G401.6 (cell line): ENCODE measurements at regions not wholly inside any gene's neighbourhood (a gene's known extent, or its start where the extent isn't known, plus 50 kb on each side); places are given as distances from the start of the nearest gene placed in this dataset.

Source experiments
- FAIRE-seq: peaks from 2 replicates; lab custom pipeline; 2012; peaks lifted over from hg19 to GRCh38; lab: Jason Lieb, UNC

DNA sequence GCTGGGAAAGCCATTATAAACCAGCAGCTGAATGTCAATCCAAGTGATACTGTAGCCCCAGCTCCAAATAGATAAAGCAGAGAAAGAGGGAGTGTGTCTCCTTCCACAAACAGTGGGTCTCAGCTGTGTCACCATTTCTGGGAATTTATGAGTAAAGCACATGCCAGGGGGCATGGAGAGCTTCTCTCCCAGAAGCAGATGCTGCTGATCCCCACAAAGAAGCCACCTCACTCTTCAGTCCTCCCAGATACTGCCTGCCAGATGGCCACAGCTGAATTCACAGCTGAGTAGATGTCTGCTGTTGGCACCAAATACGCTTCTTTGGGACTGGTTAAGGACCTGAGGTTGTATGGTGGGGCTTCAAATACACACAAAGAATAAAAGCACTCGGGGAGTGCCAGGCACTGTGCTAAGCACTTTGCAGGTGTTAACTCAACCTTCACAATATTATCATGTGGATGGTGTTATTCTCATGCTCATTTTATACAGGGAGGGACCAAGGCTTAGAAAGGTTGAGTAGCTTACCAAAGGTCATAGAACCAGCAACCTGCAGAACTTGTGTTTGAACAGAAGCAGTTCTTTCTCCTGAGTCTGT is 298.3 kb downstream of the CDH11 start:
- FAIRE-seq, result no peak

DNA sequence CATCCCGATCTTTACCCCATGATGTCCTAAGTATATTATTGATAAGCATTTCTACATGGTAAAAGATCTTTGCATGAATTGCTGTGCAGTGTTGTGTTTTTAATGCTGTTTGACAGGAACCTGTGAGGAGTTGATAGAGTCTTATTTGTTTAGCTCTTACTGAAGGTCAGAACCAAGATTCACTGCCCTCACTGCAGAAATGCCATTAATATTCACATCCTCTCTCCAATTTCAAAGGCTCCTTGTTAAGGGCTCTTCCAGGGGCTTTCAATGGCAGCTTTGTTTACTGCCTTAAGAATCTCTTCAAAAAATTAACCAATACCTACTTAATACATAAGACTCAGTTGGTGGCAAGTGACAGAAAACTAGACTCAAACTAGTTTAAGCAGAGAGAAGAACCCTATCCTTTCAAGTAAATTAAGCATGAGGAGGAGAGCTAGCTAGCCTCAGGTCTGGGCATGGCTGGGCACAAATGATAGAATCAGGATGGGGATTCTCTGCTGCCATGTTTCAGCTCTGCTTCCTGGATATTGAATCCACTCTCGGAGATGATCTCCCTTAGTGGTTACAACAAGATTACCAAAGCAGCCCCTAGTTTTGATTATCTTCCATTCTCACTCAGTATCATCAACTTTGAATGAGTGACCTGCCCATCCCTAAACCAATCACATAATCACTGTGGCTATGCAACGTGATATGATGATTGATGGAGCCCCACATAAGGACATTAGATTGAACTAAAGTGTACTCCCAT is 311.8 kb downstream of the CDH11 start:
- FAIRE-seq, result no peak

DNA sequence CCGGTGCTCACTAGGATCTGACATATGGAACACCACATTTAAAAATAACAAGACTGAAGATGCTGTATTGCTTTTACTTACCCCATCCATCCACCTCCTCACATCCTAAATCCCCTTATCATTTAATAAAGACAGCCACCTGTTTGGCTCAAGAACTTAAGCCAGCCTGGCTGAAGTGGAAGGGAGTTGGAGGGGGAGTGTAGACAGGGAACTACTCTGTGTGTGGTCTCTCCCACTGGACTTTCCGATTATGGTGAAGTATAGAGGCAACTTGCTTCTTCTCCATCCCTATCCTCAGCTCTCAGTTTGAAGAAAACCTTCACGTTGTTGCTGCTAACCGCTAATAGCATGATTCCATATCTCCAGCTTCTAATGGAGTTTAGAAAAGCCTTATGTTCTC is 313.4 kb downstream of the CDH11 start:
- FAIRE-seq, result no peak

DNA sequence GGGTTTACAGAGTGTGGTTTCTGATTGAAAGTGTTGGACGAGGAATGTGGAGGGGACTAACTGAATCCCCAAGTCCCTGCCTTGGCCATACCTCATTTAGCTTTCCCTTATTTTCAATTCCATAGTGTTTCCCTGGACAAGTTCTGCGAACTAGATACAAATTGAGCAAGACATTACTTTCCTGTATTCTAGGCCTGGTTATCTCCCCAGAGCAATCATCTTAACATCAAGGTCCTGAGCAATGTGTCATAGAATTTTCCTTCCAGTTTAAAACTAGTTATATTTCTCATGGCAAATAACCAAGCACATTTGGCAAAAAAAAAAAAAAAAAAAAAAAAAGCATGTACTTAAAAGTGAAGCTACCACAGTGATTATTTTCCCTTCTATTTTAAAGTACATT is 330.1 kb downstream of the CDH11 start:
- FAIRE-seq, result no peak

DNA sequence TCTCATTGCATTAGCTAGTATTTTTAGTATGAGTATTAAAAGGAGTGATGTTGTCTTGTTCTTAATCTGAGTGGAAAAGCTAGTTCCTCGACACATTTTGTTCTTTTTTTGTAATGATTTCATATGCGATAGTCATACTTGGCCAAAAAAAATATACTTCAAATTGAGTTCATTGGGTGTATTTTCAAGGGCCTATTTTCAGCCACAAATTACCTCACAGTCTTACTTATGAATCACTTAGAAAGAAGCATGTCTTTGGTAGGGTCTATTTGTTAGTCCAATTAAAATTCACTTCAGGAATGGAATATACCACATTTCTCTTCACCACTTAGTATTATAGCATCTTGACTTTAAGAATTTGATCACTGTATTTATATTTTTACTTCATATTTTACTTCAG is 337.2 kb downstream of the CDH11 start:
- no peak for FAIRE-seq

DNA sequence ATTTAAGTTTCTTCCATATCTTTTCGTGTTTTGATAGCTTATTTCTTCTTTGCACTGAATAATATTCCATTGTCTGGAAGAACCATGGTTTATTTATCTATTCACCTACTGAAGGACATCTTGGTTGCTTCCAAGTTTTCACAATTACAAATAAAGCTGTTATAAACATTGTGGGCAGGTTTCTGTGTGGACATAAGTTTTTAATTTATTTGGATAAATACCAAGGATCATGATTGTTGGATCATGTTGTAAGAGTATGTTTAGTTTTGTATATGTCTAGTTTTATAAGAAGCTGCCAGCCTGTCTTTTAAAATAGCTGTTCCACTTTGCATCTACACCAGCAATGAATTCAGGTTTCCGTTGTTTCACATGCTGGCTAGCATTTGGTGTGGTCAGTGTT is 339.4 kb downstream of the CDH11 start:
- no peak for FAIRE-seq

DNA sequence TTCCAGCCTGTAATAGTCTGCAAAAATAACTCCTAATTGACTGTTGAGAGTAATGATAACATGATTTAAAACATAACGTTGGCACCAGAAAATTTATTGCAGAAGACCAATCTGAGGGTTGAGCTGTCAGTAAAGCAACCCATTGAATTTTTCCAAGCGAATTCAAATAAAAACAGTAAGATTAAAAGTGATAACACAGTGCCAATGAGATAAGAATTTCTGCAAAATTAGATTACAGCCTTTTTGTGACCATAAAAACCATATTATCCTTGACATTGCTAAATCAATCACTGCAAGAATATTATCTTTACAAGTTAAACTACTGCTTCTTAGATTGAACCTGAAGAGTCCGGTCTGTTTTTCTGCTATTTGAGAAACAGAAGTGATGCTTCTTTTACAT is 341.4 kb downstream of the CDH11 start:
- no peak for FAIRE-seq

DNA sequence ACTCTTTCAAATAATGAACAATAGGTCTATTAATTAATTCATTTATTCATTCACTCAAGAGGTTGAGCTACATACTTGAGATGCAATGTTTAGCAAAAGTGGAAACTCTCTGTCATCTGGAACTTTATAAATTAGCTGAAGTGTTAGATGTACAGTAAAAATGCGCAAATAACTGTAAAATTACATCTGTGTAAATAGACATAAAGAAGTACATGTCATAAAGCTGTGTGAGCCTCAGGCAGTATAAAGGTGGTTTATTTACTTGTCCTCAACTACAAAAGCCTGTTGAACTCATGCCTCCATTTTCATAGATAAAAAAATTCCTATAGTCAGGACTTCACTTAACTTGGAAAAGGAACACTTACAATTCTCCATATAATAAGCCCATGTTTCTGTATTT is 343.1 kb downstream of the CDH11 start:
- no peak for FAIRE-seq

DNA sequence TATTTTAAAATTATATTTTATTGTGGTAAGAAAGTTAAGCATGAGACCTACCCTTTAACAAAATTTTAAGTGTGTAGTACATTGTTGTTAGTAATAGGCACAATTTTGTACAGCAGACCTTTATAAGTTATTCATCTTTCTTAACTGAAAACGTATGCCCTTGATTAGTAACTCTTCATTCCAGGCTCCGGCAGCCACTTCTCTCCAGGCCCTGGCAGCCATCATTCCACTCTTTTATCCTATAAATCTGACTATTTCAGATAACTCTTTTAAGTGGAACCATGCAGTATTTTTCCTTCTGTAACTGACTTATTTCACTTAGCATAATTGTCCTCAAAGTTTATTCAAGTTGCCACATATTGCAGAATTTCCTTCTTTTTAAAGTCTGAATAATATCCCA is 348.2 kb downstream of the CDH11 start:
- FAIRE-seq, result no peak

DNA sequence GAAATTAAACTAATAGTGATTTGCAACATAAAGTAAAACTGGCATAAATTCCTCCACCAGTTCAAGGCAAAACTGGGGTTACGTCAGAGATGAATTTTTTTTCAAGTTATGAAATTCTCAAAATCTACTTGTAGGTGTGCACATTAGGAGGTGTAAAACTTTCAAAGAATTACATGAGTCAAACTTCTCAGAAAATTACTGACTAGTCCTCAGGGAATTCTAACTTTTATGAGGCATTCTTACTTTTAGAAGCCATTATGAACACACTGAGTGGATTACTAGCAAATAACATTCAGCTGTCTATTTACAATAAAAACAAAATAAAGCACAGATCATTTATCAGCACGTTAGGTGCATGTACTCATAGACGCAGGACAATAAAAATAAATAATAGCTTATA is 348.7 kb downstream of the CDH11 start:
- FAIRE-seq, result no peak

DNA sequence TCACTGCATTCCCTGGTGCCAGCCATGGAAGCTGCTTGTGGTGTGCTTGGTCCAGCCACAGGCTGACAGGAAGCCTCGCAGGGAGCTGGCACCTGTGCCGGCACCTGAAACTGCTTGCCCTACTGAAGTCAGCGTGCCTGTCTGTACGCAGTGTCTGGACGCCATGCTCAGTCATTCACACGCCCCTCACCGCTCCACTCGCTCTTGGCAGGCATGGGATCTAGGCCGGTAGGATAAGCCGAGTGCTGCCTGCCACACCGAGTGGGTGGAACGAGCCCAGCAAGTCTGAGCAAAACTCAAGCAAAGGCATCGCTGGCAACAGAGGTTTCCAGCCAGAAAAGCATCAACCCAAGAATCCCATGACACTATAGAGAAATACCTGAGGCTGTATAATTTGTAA is 350.6 kb downstream of the CDH11 start:
- FAIRE-seq, result no peak

DNA sequence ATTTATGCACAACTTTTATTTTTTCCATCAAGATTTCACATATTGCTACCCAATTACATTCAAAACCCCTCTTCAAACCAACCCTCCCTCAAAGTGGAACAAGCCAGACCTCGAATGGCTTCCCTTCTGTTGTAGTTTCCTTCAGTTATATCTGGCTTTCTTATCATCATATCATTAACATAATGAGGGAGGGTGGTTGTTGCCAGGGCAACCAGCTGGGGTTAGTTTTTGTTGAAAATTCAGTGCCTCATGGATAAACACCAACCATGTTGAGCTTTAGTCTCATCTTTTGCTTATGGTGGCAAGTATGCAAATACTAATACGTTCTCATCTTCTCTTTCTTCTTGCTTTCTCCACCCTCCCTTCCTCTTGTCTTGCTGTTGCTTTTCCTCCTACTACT is 359.7 kb downstream of the CDH11 start:
- FAIRE-seq, result no peak

DNA sequence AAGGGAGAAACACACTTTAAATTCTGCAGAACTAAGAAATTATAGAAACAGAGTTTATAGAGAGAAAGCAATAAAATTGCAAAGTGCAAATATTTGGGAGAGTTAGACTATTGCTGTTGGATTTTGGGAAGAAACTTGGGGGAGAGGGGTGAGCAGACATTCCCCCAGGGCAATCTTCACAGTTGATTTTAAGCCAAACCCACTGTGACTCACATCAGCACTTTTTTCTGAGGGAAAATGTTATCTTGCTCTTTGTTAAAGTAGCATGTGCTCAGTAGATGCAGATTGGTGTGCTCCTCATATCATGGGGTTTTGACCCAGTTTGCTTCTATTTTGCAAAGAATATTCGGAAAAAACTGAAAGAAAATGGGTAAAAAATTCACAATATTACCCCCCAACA is 367.6 kb downstream of the CDH11 start:
- FAIRE-seq, result no peak

DNA sequence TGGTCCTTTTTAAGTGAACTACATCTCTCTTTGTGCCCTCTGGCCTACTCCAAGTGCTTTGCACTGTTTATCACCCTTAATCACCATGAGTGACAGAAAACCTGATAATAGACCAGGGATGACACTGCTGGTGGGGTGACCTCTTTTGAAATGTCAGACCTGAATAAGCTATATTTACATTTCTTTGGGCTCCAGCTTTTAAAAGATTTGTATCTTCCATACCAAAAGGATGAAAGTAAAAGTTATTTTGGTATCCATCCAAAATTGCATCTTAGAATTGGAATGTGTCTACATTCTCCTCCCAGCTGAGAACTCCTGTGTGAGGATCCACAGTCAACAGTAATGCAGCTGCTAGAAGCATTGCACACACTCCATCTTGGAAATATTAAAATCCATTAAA is 370.0 kb downstream of the CDH11 start:
- FAIRE-seq, result no peak

DNA sequence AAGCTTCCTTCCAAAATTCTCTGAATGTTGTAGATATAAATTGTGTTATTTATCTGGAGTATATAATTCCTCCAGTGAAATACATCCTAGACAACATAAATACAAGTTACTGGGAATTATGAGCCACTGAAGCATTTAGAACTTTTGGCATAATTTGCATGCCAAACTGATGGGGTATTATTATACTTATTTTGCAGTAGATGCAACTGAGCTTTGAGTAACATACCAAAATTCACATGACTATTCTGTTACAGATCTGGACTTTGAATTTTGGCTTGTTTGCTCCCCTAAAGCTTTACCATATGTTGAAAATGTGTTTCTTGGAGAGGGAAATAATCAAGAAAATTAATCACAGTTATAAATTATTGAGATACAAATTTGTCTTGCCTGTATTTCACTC is 372.5 kb downstream of the CDH11 start:
- FAIRE-seq, result no peak

DNA sequence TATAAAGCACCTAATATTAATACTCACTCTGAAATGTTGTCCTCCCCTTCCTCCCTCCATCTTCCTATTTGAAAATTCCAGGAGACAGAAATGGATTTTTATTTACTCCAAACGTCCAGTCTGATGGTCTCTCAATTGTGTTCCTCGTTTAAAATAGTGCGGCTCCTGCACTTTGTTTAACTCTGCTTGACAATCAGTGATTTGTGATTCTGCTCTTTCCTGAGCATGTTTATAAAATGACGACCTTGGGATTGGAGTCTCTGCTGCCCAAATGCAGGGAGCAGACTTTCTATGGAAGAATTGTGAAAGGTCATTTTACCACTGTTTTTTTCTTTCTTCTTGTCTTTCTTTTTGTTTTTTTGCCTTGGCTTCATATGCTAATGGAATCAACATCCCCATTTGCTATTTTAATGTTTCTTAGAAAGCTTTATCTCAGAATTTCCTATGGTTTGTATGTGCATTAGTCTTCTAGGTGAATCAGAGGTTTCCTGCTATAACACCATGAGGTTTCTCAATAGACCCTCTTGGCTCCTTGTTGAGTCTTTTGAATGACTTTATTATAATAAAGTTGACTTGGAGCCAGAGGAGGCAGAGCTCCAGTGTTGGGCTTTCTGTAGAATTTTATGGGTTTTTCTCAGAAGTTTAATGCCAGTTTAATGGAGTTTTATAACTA is 376.5 kb downstream of the CDH11 start:
- FAIRE-seq, result no peak

DNA sequence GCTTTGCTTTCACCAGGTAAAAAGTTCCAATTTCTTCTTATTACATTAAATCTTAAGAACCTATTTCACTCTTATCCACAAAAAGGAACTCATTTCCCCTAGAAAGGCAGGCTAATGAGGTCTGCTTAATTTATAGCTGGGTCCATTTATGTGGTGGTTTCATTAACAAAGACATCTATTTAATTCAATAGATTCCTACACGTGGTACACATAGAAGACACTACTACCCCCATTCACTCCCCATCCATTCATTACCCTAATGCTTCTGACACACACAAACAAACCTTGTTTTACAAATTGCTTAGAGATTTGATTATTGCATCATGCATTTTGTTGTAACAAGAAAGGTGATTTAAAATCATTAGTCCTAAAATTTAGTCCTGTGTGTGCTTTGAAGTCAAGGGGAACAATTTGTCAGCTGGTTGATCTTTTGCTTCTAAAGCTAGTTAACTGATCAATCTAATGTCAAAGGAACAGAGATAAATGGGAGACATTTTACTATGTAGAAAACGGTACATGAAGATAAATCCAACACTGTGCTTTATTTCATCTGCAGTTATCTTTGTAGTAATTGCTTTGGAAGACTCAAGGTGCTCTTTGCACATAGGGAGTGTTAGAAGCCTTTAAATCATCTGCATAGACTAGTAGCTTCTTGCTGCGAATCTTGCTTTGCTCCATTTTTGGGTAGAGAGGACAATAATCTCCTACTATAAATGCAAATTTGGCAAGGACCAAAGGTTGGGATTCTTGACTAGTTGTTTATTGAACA is 379.2 kb downstream of the CDH11 start:
- FAIRE-seq, result no peak

DNA sequence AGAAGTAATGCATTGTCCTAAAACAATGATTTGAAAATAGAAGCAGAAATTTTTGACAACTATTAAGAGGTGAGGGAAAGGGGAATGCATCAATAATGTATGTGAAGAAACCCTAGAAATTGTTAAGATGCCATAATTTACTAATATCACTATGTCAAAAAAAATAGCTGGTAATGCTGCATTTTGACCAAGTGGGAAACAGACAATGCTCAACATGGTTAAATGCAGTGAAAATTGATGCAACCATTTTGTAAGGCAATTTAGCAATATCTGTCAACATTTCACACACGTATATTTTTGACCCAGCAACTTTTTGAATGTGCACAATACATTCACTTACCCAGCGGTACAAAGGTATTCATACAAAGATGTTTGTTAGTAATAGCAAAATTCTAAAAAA is 381.6 kb downstream of the CDH11 start:
- no peak for FAIRE-seq

DNA sequence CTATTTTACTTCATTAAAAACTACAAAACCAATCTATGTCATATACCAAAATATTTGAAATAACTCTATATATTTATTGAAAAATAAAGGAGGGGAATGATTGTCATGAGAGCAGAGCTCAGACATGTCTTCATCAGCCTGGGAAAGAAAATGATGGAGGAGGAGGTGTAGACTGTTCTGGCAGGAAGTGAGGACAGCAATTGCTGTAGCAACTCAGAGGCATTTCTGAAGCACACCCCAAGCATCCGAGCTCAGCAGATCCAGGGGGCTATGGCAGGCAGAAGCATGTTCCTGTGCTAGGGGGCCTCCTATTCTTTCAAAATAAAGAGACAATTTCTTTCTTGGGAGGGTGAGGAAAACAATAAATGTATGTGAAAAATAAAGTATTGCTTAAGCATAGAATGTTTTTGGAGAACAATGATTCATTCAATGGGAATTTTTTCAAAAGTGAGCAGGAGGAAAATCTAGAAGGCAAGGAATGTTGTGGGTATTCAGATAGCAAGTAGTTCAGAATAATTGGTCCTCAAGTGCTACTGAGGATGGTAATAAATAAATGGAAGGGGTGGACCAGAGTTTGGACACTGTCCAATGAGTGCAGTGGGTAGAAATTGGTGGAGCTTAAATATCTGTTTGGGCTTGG is 383.4 kb downstream of the CDH11 start:
- FAIRE-seq, result no peak

DNA sequence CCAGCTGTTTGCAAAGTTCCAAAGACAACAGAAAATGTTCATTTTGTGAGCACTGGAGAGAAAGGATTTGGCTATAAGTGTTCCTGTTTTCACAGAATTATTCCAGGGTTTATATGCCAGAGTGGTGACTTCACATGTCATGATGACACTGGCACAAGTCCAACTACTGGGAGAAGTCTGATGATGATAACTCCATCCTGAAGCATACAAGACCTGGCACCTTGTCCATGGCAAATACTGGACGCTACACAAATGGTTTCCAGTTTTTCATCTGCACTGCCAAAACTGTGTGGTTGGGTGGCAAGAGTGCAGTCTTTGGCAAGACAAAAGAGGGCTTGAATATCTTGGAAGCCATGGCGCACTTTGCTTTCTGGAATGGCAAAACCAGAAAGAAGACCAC is 385.0 kb downstream of the CDH11 start:
- no peak for FAIRE-seq

DNA sequence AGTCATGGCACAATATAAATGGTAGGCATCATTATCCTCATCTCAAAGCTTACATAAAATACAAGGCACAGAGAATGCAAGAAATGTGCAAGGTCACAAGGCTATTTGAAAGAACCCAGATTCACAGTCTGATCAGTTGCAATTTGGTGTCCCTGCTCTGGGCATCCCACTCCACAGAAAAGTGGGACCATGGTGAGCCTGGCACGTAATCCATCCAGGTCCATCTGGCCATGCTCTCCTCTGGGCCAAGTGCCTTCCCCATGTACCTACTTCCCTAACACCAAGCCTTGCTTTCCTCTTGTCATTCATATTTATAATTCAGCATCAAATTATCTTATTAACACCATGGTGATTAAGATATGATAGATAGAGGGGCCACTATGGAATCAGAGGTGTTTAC is 390.0 kb downstream of the CDH11 start:
- FAIRE-seq, result no peak

DNA sequence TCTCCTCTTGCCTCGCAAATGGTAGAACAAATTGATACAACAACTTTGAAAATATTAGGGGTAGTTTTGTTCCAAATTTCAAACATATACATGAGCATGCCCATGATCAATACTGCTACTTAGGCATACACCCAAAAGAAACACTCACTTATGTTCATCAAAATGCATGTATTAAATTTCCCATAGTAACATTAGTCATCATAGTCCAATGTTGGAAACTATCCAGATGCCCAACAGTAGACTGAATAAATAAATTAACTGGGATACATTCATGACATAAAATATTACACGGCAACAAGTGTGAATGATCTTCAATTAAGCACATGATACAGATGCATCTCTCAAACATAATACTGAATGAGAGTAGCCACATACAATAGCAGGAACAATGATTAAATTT is 391.6 kb downstream of the CDH11 start:
- FAIRE-seq, result no peak

DNA sequence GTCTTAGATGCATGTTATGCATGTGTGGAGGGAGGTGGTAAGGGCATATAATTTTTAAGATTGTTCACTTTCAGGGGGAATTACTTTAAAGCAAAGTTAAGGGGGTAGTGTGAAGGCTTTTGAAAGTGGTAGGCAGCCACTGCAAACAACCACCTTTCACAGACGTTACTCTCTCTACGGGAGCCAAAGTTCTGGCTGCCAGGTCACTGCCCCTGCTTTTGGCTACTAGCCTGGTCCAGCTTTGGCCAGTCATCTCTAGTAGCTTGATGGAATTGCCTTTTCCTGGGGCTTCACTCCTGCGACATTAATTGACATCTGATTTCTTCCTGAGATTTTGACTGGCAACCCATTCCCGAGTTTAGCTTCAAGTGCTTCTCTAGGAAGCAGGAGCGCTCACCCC is 397.5 kb downstream of the CDH11 start:
- FAIRE-seq, result no peak
